Hematopoietic multipotent progenitor cell treated with erythropoietin and hydrocortisone succinate and interleukin-3 and kit ligand, for 4 days (in vitro differentiated cells): ENCODE measurements at regions not wholly inside any gene's neighbourhood (a gene's known extent, or its start where the extent isn't known, plus 50 kb on each side); places are given as distances from the start of the nearest gene placed in this dataset.
A peak's percentile ranks its signal among the peaks of the same experiment; 100 is the strongest.
"Not testable (repeated sequence)": the region's sequence is repeated elsewhere in the genome, so short reads cannot be mapped to it uniquely, and the experiment has no call there.

Source experiments
- DNase-seq: peaks from one replicate; pipeline ENCODE4 v3.0.0-alpha.2; 2015

DNA sequence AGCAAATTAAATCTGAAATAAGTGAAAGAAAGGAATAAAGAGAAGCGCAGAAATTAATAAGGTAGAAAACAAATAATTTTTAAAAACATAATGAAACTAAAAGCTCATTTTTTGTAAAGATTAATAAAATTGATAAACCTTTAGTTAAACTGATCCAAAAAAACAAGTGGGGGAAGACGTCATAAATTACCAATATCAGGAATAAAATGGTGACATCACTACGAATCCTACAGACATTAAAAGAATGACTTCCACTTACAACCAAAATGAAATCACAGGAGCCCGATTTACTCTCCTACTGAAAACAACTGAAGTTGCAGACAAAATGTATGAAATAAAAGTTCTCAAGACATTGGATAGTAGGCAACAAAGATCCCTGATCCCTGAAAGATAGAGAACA is 68.1 kb upstream of the IFFO2 start:
- no peak for DNase-seq

DNA sequence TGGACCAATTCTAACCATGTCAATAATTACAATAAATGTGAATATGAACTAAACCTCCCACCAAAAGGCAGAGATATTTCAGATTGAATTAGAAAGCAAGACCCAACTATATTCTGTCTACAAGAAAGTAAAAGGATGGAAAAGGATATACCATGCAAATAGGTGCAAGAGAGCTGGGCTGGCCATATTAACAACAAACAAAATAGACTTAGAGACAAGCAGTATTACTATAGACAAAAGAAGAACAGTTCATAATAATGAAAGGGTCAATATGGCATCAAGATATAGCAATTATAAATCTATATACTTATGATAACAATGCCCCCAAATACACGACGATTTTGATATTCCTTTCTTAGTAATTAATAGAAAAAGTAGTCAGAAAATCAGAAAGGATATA is 67.3 kb upstream of the IFFO2 start:
- DNase-seq: no peak

GRCh38 chr1:19021845-19022244 is 65.4 kb upstream of the IFFO2 start:
- no peak for DNase-seq

GRCh38 chr1:19019288-19019687 is 62.8 kb upstream of the IFFO2 start:
- not testable (repeated sequence) for DNase-seq

DNA sequence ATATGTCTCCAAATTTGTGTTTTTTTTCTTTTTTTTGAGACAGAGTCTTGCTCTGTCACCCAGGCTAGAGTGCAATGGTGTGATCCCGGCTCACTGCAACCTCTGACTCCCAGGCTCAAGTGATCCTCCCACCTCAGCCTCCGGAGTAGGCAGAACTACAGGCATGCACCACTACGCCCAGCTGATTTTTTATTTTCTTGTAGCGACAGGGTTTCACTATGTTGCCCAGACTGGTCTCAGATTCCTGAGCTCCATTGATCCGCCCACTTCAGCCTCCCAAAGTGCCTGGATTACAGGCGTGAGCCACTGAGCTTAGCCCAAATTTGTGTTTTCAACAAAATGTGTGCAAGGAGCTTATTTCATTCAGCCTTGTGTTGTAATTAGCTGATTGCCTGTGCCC is 59.0 kb upstream of the IFFO2 start:
- DNase-seq: no peak

GRCh38 chr1:19014765-19015164 is 58.3 kb upstream of the IFFO2 start:
- DNase-seq: no peak

DNA sequence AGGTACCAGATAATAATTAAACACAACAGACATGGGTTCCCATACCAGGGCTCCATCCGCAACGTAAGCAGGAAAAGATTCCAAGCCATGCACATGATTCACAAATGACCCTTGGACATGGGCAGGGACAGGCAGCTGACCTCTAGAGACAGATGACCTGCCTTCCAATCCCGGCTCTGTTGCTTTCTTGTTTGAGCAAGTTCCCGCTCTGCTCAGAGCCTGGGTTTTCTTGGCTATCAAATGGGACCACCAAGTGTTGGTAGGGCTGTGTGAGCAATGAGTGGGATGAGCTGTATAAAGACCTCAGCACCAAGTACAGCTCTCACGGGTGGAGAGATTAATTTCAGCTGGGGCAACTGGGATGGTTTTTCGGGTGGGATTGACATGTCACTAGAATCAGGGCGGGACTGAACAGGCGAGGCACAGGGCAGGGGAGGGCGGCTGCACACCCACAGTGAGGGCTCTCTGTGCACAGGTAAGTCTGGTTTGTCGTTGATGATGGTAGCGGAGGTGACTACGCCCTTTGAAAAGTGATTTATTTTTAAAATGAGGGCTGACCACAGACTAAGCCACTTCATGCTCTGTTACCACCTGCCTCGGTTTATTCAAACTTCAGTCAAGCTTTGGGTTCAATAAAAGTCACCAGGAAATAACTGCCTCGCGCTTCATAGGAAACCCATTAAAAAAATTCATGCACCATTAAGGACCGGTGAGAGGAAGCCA is 57.5 kb upstream of the IFFO2 start:
- no peak for DNase-seq

GRCh38 chr1:19011845-19012231 is 55.4 kb upstream of the IFFO2 start:
- DNase-seq: no peak

DNA sequence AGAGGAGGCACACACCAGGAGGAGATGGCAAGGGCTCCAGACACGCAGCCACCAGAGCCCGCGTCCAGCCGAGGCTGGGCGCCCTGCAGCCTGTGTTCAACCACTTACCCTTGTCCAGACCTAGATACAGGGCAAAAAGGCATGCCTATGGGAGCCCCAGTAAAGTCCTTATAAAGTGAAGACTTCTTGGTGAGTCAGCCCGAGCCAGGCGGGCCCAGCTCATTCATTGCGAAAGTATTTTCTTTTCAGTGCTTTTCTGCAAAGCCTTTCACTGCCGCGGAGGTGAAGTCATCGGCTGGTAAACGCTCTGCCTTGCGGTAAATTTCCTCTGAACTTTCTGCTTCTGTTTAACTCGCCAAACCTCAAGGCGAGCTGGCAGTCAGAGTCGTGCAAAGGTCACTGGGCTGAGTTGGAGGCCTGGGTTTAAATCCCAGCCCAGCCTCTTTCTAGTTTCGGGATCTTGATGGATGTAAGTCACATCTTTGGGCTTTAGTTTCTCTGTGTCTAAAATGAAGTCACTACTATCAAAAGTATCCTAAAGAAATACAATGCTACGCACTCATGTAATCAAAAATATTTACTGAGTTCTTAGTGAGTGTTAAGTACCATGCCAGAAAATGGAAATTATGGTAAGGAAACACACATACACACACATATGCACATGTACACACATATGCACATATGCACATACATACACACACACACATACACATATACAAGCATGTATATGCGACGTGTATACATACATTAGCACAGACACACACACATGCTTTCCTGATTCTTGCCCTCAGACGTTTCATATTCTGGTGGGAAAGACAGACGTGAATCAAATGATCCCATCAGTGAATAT is 54.7 kb upstream of the IFFO2 start:
- peak; percentile 64 for DNase-seq

DNA sequence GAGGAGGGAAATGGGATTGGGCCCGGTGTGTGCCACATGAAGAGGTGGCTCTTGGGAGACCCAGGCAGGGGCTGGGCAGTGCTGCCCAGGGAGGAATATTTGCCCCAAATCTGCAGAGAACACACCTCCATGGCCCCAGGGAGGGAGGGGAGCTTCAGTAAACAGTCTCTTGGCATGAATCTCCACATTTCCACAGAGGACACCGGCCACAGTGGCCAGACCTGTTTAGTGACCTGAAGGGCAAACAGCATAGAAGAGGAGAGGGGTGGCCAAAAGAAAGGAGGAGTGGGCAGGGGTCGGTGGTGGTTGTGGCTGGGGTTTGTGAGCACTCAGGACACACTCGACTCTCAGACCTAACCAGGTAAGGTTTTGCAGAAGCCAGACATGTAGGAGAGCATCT is 54.0 kb upstream of the IFFO2 start:
- DNase-seq: no peak

DNA sequence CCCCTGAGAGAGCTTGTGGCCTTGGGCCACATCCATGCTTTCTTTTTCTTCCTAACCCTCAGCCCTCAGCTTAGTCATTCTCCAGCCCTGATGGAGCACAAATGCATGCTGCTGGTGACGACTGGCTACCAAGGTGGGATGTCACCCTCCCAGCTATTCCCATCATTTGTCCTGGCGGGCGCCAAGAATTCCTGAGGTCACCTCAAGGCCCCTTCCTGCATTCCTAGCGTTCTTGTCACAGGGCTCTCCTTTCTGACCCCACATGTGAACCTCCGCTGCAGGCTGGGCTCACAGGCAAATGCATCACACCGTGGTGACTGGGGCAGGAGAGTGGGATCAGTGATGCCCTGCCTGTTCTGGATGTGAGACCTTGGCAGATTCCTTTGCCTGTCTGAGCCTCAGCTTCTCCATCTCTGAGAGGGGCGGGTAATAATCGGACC is 53.4 kb upstream of the IFFO2 start:
- DNase-seq: no peak

- DNase-seq: no peak
Observed at GRCh38 chr1:19009126-19009881, 52.8 kb upstream of the IFFO2 start.

GRCh38 chr1:19007491-19008441 is 51.3 kb upstream of the IFFO2 start:
- peak; percentile 42 for DNase-seq

DNA sequence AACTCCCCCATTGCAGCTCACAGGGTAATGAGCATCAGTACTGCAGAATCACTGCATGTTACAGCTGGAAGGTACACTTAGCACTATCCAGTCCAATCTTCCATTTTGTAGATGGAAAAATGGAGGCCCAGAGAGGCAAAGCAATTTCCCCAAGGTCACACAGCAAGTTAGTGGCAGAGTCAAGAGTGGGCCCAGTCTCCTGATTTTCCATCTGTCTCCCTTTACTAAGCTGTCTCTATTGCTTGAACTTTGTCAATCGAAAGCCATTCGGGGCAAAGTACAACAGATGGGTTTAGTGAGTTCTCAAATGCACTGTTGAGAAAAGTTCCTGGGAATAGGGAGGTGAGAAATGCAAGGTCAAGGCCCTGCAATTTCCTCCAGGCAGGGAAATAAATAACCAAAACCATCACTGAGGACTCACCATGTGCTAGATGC is 50.4 kb upstream of the IFFO2 start:
- DNase-seq: no peak
